BE2C (cell line): ENCODE measurements at regions not wholly inside any gene's neighbourhood (a gene's known extent, or its start where the extent isn't known, plus 50 kb on each side); places are given as distances from the start of the nearest gene placed in this dataset.

Experiments used
- DNase-seq: peaks from one replicate; pipeline ENCODE4 v3.0.0-alpha.2; 2020
- H3K27me3 ChIP-seq: fragments of 250-450 bp; sonication (Bioruptor Pico); 2 replicates; pipeline ENCODE4 v1.5.1; 2020; ENCODE audit warnings: mild to moderate bottlenecking
- H3K36me3 ChIP-seq: fragments of 250-450 bp; sonication (Bioruptor Pico); 2 replicates; pipeline ENCODE4 v1.5.1; 2020; ENCODE audit warnings: mild to moderate bottlenecking
- H3K4me1 ChIP-seq: fragments of 250-450 bp; sonication (Bioruptor Pico); 2 replicates; pipeline ENCODE4 v1.5.1; 2020
- H3K4me3 ChIP-seq: 2 replicates; pipeline ENCODE4 v1.5.1; 2011; ENCODE audit warnings: low read depth, low read length
- H3K9me3 ChIP-seq: fragments of 250-450 bp; sonication (Bioruptor Pico); 2 replicates; pipeline ENCODE4 v1.5.1; 2020
- CTCF ChIP-seq: IDR thresholded peaks from 2 replicates; pipeline ENCODE4 v1.5.1; 2012; ENCODE audit warnings: mild to moderate bottlenecking, low read depth, low read length

- TF ChIP-seq CTCF: no peak
- DNase-seq: peak; percentile 32
- Histone ChIP-seq H3K4me3 (peak overlapping the region; percentile 27), H3K4me1 (peaks cover 25% of the 10 kb centered on the region), H3K36me3 (no peaks in the 10 kb centered on the region), H3K27me3 (no peaks in the 10 kb centered on the region), H3K9me3 (no peaks in the 10 kb centered on the region)
Measured at GRCh38 chr21:20943561-20943997, 54.6 kb upstream of the NCAM2 start.

DNA sequence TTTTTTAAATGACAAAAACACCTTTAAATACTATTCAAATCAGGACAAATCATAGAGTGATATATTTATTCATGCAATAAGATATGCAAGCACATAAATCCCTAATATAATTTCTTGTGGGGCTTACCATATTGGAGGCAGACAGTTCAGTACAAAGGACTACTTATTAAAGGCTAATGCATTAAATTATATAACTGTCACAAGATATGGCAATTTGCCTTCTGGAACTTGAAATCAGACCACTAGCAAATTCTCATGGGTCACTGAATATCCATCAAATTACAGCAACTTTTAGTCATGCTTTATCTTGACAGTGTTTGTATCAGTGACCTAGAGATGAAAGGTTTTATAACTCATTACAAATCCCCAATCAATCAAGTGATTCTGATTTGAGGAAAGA, 54.1 kb upstream of the NCAM2 start:
- TF ChIP-seq CTCF: no peak
- Histone ChIP-seq H3K9me3 (no peaks in the 10 kb centered on the region), H3K4me1 (peaks cover 25% of the 10 kb centered on the region), H3K27me3 (no peaks in the 10 kb centered on the region), H3K36me3 (no peaks in the 10 kb centered on the region), H3K4me3 (peak overlapping the region; percentile 27)
- DNase-seq: no peak

GRCh38 chr21:20946701-20947100, 51.5 kb upstream of the NCAM2 start:
- H3K4me3 ChIP-seq: no peak overlapping the region
- no peaks in the 10 kb centered on the region for H3K9me3 ChIP-seq
- no peak for DNase-seq
- no peaks in the 10 kb centered on the region for H3K27me3 ChIP-seq
- TF ChIP-seq CTCF: no peak
- H3K4me1 ChIP-seq: peaks cover 28% of the 10 kb centered on the region
- no peaks in the 10 kb centered on the region for H3K36me3 ChIP-seq
